Stimulated activated CD4-positive, alpha-beta T cell treated with anti-CD3 and anti-CD28 coated beads, Interleukin-12 subunit alpha, Interleukin-12 subunit beta, amount 100 ng/mL, for 4 hours (primary cell): ENCODE measurements at regions not wholly inside any gene's neighbourhood (a gene's known extent, or its start where the extent isn't known, plus 50 kb on each side); places are given as distances from the start of the nearest gene placed in this dataset.

Experiments used
- DNase-seq: peaks from one replicate; pipeline ENCODE4 v3.0.0-alpha.2; 2020

DNA sequence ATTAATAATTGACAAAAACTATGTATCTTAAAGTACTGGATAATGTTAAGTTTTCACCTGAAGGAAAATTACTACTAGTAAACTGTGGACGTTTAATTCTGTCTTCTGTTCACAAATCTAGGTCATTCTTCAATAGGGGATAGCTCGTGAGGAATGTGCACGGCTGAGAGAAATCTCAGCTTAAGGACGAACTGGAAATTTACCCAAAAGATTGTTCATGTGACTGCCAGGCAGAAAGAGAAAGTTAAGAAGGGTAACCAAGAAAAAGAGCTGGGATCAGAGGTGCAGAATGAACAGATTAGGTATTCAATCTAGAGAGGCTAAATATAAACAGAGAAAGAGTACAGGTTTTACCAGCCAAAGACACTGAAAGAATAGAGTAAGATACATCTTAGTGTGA lies 245.3 kb downstream of the CASP12 start:
- DNase-seq, result no peak

GRCh38 chr11:104650234-104650633 lies 248.0 kb downstream of the CASP12 start:
- no peak for DNase-seq

GRCh38 chr11:104649002-104649401 lies 249.3 kb downstream of the CASP12 start:
- no peak for DNase-seq

- DNase-seq, result no peak
Measured at GRCh38 chr11:104645261-104646222, 252.7 kb downstream of the CASP12 start.

DNA sequence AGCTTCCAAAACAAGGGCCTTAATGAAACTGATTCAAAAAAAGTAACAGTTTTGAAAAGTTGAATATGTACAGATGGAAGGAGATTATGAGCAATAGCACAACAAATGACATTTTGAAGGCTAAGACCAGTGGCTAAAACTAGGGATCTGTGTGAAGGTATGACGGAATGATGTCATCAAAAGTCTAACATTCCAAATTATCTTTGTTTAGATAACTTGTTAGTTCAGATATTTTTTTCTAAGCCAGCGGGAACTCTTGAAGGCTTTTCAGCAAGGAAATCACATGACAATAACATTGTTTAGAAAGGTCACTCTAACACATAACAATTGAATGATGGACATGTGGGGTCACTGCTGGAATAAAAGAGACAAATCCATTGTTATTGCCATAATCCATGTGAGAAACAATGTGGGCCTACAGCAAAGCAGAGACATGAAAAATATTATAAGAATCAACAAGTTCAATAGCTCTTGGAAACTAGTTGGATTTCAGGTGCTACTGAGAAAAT lies 260.5 kb downstream of the CASP12 start:
- no peak for DNase-seq

- no peak for DNase-seq
Measured at GRCh38 chr11:104633226-104633625, 265.0 kb downstream of the CASP12 start.

DNA sequence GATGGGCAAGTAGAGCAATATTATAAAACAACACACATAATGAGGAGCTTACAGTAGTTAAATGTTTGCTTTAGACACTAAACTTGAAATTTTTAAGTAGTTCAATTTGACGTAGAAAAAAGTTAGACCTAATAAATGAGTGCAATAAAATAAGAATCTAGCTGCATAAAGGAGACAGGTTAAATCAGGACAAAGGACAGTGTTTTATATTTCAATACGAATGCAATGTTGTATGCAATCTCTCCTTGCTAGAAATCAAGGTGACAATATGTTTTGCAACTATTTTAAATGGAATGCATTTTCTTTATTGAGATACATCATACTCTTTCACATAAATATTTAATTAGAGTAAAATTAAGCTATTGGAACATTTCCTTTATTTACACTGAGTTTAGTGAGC lies 267.9 kb downstream of the CASP12 start:
- no peak for DNase-seq

- DNase-seq, result no peak
Measured at GRCh38 chr11:104625246-104625645, 273.0 kb downstream of the CASP12 start.

GRCh38 chr11:104624021-104624420 lies 274.2 kb downstream of the CASP12 start:
- no peak for DNase-seq

- DNase-seq, result no peak
Measured at GRCh38 chr11:104623518-104623917, 274.7 kb downstream of the CASP12 start.

DNA sequence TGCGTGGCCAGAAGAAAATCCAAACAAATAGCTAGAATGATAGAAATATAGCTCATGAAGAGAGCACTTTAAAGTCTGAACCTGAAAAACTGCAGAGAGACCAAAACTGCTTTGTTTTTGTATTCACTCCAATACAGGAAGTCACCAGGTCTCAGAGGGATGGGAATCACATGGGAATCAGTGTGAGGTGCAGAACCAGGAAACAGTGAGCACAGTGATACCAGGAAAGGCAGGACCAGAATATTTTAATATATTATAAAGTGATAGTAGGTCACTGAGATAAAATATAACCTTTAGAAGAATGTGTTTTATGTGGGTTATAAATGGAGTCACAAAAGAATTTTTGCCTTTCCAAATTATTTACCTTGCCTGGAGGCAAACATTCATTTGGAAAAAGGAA lies 277.3 kb downstream of the CASP12 start:
- no peak for DNase-seq

DNA sequence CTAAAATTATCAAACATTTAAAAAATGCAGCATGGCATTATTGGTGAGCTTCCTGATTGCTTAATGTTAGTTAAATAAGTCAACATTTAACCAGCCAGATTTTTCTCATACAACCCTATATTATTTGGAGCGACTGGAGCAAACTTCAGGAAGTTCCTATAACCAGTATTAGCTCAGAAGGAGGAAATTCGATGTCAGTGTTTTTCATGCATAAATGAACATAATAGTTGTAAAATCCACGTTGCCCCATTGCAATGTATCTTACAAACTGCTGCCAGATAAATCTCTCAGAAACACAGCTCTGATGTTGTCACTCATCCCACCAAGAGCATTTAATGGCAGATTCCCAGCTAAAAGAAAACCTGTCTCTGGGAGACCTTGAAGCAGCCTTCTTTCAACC lies 278.5 kb downstream of the CASP12 start:
- no peak for DNase-seq

GRCh38 chr11:104618954-104619353 lies 279.3 kb downstream of the CASP12 start:
- no peak for DNase-seq

DNA sequence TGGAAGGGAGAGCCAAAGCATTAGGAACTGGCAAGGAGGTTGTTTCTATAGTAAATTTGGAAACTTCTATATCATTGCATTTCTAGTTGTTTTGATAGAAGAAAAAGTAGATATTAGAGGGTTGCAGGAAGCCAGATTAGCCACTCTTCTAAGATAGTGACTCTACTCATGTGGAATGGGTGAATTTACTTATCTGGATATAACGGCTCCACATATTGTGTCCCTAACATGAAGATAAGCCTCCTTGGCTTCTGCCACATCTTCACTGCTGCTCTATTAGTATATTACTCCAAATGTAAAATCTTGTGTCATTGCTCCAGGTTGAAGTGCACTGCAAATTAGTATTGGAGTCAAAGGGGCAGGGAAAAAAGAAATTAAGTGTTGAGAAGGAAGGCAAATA lies 283.3 kb downstream of the CASP12 start:
- DNase-seq, result no peak

DNA sequence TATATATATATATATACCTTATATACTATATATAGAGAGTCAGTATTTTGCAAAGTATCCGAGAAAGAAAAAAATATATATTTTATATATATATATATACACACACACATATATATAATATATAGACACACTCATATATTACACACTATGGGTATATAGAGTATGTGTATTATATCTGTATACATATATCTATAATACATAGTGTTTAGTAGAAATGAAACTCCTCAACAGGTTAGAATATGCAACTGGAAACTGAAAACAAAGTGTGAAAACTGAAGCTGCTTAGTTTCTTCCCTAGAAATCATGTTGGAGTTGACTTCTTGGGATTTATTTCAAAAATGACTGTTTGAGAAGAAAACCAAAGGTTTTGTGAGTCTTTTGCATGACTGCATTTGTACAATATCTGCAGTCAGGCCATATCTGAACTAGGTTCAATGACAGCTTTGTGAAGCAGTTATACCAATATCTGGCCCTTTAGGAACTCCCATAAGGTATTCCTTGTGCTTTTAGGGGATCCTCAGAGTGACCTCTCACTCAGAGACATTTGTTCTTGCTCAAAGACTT lies 284.1 kb downstream of the CASP12 start:
- no peak for DNase-seq

GRCh38 chr11:104610635-104611034 lies 287.6 kb downstream of the CASP12 start:
- no peak for DNase-seq

GRCh38 chr11:104609311-104610085 lies 288.8 kb downstream of the CASP12 start:
- peak; percentile 11 for DNase-seq

- no peak for DNase-seq
Measured at GRCh38 chr11:104602643-104603042, 295.6 kb downstream of the CASP12 start.

- DNase-seq, result no peak
Measured at GRCh38 chr11:104594228-104594958, 303.9 kb downstream of the CASP12 start.

GRCh38 chr11:104588970-104589369 lies 309.3 kb downstream of the CASP12 start:
- no peak for DNase-seq

DNA sequence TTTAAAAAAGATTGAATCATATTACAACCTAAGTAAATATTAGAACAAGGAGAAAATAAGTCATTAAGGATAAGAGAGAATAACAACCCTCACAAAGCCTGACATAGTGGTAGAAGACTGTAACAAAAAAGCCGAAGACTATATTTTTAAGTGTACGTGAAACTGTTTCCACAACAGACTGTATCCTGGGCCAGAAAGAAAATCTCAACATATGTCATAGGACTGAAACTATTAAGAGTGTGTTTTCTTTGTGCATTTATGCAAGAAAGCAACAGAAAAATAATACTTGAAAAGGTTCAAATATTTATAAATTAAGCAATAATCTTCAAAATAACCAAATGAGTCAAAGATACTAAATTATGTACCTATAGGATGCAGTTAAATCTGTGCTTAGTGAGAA lies 309.8 kb downstream of the CASP12 start:
- no peak for DNase-seq

DNA sequence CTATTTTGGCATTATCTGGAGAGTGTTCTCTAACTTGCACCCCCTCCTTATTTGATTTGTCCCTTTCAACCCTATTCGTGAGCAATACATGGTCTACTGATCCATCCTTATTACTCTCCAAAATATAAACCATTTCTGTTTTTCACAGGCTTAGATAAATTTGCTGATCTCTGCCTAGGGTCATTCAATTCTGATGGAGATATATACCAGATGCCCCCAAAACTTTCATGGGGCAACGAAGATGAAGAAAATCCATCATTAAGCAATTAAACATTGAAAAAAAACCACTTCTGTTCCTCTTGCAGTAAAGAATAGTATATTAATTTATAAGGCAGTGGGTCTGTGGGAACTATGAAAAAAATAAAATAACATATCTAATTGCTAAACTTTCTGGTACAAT lies 313.4 kb downstream of the CASP12 start:
- DNase-seq, result no peak

DNA sequence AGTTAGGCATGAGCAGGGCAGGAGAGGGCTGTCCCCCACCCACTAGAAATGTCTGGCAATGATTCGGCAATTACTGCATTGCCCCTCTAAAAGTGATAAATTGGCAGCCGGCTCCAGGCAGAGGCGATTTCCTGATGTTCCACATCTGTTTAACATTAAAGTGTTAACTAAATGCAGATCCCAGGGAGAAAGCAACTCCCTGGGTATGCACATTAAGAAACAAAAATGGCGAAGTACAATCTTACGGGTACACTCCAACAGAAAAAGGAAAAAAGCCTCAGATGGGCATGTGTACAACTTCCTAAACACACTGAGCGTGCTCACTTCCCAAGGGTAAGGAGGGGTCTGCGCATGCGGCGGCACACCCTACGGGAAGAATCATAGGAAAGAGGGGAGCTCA lies 314.4 kb downstream of the CASP12 start:
- no peak for DNase-seq
